NCI-H1694 treated with DMSO at 0.1 percent for 48 hours (cell line): ENCODE measurements at regions not wholly inside any gene's neighbourhood (a gene's known extent, or its start where the extent isn't known, plus 50 kb on each side); places are given as distances from the start of the nearest gene placed in this dataset.
"Not testable (repeated sequence)": the region's sequence is repeated elsewhere in the genome, so short reads cannot be mapped to it uniquely, and the experiment has no call there.

ENCODE experiments used
- DNase-seq: peaks from one replicate; lab custom pipeline; 2025; lab: John Stamatoyannopoulos, UW

- no peak for DNase-seq
Observed at GRCh38 chr18:46179306-46179705, 75.1 kb downstream of the HAUS1 start.

- DNase-seq, result no peak
Observed at GRCh38 chr18:46182633-46183358, 78.6 kb downstream of the HAUS1 start.

GRCh38 chr18:46184296-46184695 is 80.1 kb downstream of the HAUS1 start:
- DNase-seq, result not testable (repeated sequence)

- no peak for DNase-seq
Observed at GRCh38 chr18:46184727-46185126, 80.5 kb downstream of the HAUS1 start.

DNA sequence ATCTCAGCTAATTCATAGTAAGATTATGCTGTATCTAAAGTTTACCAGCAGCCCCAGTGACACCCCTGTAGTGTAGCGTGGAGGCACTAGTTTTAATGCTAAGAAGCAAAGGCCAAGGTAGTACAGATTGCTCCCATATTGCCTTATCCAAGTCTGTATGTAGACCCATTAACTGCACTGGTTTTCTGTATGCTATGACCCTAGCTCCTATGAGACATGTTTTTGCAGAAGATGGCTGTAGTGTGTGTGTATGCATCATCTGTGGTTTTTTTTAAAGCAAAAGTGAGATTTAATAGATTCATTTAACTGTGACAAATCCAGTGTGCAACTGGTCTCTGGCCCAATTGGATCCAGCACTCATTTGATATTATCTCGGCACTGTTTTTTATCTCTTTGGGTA is 86.5 kb downstream of the HAUS1 start:
- DNase-seq, result no peak

DNA sequence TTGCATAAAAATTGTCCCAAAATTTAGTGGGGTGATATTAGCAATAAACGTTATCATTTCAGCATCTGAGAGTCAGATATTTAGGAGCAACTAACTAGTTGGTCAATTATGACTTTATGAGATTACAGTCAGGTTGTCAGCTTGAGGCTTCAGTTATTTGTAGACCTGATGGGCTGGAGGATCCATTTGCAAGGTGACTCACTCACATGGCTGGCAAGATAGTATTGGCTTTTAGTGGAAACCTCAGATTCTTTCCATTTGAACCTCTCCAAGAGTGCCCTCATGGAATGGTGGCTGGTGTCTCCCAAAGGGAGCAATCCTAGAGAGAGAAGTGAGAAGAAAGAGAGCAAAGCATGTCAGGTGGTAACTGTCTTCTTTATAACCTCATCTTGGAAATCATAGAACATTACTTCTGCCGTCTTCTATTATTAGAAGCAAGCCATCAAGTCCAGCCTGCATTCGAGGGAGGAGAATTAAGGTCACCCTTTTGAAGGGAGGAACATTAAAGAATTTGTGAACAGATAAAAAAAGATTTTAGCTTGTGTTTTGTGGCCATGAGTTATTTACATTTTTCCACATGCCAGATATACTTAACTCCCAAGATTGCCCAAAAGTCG is 92.5 kb downstream of the HAUS1 start:
- DNase-seq, result no peak

DNA sequence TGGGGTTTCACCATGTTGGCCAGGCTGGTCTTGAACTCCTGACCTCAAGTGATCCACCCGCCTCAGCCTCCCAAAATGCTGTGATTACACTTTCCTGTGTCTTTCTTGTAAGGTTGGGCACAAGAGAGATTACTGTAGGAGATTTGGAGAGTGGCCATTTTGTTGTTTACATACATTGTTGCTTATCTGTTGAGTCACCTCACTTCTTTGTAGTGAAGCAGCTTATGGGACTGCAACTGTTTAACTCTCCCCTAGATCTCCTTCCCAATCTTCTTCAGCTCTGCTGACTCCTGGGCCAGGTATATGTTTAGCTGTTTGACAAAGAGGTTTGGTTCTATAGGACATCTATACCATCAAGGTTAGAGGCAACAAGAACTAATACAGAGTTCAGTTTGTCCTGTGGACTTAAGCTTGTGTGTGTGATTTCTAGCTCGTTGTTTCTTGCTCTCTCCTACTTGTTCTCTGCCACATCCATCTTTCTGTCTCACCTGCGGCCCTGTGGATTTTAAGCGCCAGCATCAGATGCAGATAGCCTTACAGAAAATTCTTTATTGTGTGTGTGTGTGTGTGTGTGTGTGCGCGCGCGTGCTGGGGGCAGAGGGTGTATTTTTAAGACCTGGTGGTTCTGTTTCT is 95.4 kb downstream of the HAUS1 start:
- DNase-seq, result no peak

DNA sequence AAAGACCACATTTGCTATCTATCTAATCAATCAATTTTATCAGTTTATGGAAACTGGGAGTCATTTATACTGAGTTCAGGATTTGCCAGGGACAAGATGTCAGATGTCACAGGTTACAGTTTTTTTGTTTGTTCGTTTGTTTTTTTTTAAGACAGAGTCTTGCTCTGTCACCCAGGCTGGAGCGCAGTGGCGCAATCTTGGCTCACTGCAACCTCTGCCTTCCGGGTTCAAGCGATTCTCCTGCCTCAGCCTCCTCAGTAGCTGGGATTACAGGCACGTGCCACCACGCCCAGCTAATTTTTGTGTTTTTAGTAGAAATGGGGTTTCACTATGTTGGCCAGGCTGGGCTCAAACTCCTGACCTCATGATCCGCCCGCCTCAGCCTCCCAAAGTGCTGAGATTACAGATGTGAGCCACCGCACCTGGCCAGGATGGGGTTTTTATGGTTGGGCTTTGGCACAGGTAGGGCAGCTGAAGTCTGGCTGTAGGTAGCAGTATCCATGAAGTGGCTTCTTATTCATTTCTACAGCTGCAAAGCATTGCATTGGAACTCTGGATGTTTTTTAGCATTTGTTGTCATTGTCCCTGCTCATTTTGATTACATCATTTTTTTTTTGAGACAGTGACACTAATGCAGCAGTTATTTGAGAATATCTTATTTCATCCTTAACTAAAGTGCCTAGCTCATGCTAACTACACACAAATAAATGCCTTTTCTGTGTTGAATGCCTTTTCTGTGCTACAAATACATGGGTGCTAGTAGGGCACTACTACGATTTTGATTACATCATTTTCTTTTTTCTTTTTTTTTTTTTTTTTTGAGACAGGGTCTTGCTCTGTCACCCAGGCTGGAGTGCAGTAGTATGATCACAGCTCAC is 96.2 kb downstream of the HAUS1 start:
- not testable (repeated sequence) for DNase-seq

DNA sequence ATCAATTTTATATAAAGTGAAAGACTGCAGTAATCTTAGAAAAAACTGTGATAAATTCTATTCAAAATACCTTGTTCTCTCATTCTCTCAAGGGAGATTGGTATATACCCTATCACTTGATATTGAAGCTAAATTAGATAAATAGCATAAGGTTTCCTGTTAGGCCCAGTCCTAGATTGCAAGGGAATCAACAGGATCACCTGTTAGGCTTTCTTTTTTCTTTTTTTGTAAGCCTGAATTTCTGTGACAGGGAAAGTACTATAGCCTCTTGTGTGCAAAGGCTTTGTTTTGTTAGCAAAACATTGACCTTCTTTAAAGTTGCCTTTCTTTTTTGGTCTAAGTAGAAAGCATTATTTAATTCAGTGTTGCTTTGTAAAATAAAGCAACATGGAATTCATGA is 100.0 kb downstream of the HAUS1 start:
- DNase-seq, result no peak

- DNase-seq, result no peak
Observed at GRCh38 chr18:46207985-46208384, 103.8 kb downstream of the HAUS1 start.

GRCh38 chr18:46209161-46209560 is 105.0 kb downstream of the HAUS1 start:
- DNase-seq, result no peak

GRCh38 chr18:46211816-46212215 is 107.6 kb downstream of the HAUS1 start:
- no peak for DNase-seq

DNA sequence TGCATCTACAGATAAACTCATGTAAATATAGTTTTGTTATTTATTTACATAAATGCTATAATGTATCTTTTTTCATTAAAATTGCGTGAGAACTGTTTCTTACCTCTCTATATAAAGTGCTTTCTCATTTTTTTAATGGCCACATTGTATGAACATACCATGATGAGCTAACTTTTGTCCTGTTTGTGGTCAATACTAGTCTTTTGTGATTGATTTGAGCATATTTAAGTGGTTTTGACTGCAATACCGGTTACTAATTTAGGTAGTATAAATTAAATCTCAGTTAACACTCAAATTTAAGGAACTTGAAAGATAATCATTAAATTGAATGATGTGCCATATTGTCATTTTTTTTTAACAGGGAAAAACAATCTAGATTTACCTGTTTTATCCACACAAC is 108.2 kb downstream of the HAUS1 start:
- no peak for DNase-seq

- DNase-seq, result no peak
Observed at GRCh38 chr18:46213295-46213694, 109.1 kb downstream of the HAUS1 start.

- DNase-seq, result no peak
Observed at GRCh38 chr18:46214435-46214834, 110.2 kb downstream of the HAUS1 start.

GRCh38 chr18:46215902-46216723 is 111.9 kb downstream of the HAUS1 start:
- DNase-seq, result no peak

DNA sequence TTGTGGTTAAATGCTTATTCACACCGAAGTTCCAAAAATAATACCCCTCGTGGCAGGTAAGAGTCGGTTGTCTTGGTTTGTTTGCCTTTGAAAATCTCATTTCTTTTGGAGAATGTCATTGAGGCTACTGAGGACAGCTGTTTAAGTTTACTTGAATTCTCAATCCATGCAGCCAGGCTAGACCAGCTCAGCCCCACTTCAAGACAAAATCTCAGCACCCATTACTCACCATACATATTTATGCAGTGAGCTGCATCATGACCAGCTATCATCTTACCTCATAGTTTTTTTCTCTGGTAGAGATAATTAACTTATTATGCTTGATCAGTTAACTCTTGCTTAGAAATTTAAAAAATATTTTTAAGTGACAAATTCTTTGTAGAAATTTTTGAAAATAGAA is 115.9 kb downstream of the HAUS1 start:
- DNase-seq, result no peak

GRCh38 chr18:46222093-46222492 is 117.9 kb downstream of the HAUS1 start:
- no peak for DNase-seq

GRCh38 chr18:46222710-46223360 is 118.7 kb downstream of the HAUS1 start:
- no peak for DNase-seq

DNA sequence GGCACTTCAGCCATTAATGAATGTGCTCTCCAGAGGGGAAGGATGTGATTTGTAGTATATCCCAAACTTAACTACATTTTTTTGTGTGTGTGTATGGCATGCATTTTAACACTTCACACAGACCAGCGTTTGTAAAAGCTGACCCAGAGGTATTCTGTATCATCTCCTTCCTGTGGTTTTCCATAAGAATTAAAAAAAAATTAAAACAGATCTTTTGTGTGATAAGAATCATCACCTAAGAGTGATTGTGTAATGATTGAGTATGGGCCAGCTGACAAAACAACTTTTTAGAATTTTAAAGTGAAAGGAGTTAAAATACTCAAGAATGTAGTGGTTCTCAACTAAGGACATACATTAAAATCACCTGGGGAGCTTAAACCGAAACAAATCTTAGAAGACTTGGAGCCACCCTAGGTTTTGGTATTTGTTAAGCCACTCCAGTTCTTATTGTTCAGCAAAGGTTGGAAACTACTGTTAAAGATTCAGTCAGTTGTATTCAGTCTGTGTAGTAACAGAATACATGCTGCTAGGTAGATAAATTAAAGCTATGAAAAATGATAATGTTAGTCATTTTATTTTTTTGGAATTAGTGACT is 120.1 kb downstream of the HAUS1 start:
- DNase-seq, result no peak

- no peak for DNase-seq
Observed at GRCh38 chr18:46226461-46226860, 122.3 kb downstream of the HAUS1 start.
